Esophagus squamous epithelium (tissue), 5 donors: ENCODE measurements at regions not wholly inside any gene's neighbourhood (a gene's known extent, or its start where the extent isn't known, plus 50 kb on each side); places are given as distances from the start of the nearest gene placed in this dataset.
A peak's percentile ranks its signal among the peaks of the same experiment; 100 is the strongest.

Experiments
- DNase-seq: peaks from one replicate; lab custom pipeline; 2025; lab: John Stamatoyannopoulos, UW
- H3K27ac ChIP-seq, 4 donors: fragments of 200-600 bp; sonication (generic); one replicate each; pipeline ENCODE4 v1.5.1; 2016 to 2019; ENCODE audit warnings: mild to moderate bottlenecking in 1 of 4
- H3K27me3 ChIP-seq, 4 donors: fragments of 200-600 bp; sonication (generic); 1 replicate in 3 of 4; 2 replicates in 1 of 4; pipeline versions ENCODE4 v1.5.1 to v1.6.0; 2017 to 2021; ENCODE audit warnings: antibody characterized with exemption in 1 of 4
- H3K36me3 ChIP-seq, 3 donors: fragments of 200-600 bp; sonication (generic); one replicate each; pipeline ENCODE4 v1.5.1; 2016 to 2019
- H3K4me1 ChIP-seq, 3 donors: fragments of 200-600 bp; sonication (generic); one replicate each; pipeline ENCODE4 v1.5.1; 2017 to 2019
- H3K4me3 ChIP-seq, 4 donors: fragments of 200-600 bp; sonication (generic); 1 replicate in 3 of 4; 2 replicates in 1 of 4; pipeline ENCODE4 v1.5.1; 2016 to 2019; ENCODE audit warnings: mild to moderate bottlenecking in 2 of 4, moderate library complexity in 1 of 4
- H3K9me3 ChIP-seq, 3 donors: fragments of 200-600 bp; sonication (generic); one replicate each; pipeline ENCODE4 v1.5.1; 2016 to 2019
- CTCF ChIP-seq, 6 experiments: fragments of 450-650 bp in 4 of 6; fragments of 200-600 bp in 2 of 6; sonication (generic) in 2 of 6; IDR thresholded peaks; one replicate each; pipeline ENCODE4 v1.5.1; 2016 to 2019; ENCODE audit warnings: antibody characterized with exemption in 6 of 6, mild to moderate bottlenecking in 4 of 6, moderate library complexity in 4 of 6
- POLR2A ChIP-seq, 4 donors: fragments of 450-650 bp; IDR thresholded peaks; one replicate each; pipeline ENCODE4 v1.6.1; 2017; ENCODE audit warnings: antibody characterized with exemption in 4 of 4, mild to moderate bottlenecking in 4 of 4, moderate library complexity in 3 of 4
- WGBS, 2 donors: methylation state at CpG; one replicate each; pipeline ENCODE4 v1.1.5; 2018; 5-methylcytosine and 5-hydroxymethylcytosine counted together
- intact Hi-C: fragments of 100-400 bp; cut with DNase I; formaldehyde crosslinking; loops from one replicate; pipeline ENCODE4 v1.15.0; 2022
- donor health status: DM: yes; HTN: yes; CAD: no.

GRCh38 chr2:128368437-128369107, 49.9 kb upstream of the HS6ST1 start:
- Histone ChIP-seq H3K27ac (peak overlapping the region in 1 of 4 donors; percentile 39), H3K4me1 (peaks cover 20 to 51% (median 30%) of the 10 kb centered on the region in 3 donors), H3K4me3 (no peak overlapping the region), H3K36me3 (no peaks in the 10 kb centered on the region), H3K27me3 (no peaks in the 10 kb centered on the region), H3K9me3 (no peaks in the 10 kb centered on the region)
- TF ChIP-seq CTCF (IDR thresholded peaks at IDR 0.05) (no peak), POLR2A (IDR thresholded peaks at IDR 0.05) (no peak)
- intact Hi-C loops = no loop called here
- DNase-seq = no peak
- 50 to 71% methylated on average over 3 to 10 of the region's 21 CpGs for WGBS, 2 donors

- peaks cover 25 to 56% (median 36%) of the 10 kb centered on the region in 3 donors for H3K4me1 ChIP-seq
- DNase-seq = no peak
- no peak for TF ChIP-seq POLR2A (IDR thresholded peaks at IDR 0.05)
- no peak for TF ChIP-seq CTCF (IDR thresholded peaks at IDR 0.05)
- intact Hi-C loops = no loop called here
- 0 to 42% methylated on average over 2 to 8 of the region's 12 CpGs for WGBS, 2 donors
- peak overlapping the region in 2 of 4 donors; percentile 39 to 42 for H3K27ac ChIP-seq
- H3K9me3 ChIP-seq = no peaks in the 10 kb centered on the region
- no peaks in the 10 kb centered on the region for H3K36me3 ChIP-seq
- H3K27me3 ChIP-seq = no peaks in the 10 kb centered on the region
- H3K4me3 ChIP-seq = no peak overlapping the region
Measured at GRCh38 chr2:128369108-128369555, 50.5 kb upstream of the HS6ST1 start.

GRCh38 chr2:128369602-128370467, 51.2 kb upstream of the HS6ST1 start:
- WGBS, 2 donors = 40 to 57% methylated on average over 3 to 14 of the region's 17 CpGs
- TF ChIP-seq CTCF (IDR thresholded peaks at IDR 0.05) (no peak), POLR2A (IDR thresholded peaks at IDR 0.05) (no peak)
- Histone ChIP-seq H3K4me1 (peaks cover 33 to 63% (median 43%) of the 10 kb centered on the region in 3 donors), H3K9me3 (no peaks in the 10 kb centered on the region), H3K27ac (peak overlapping the region in 2 of 4 donors; percentile 39 to 42), H3K4me3 (no peak overlapping the region), H3K27me3 (no peaks in the 10 kb centered on the region), H3K36me3 (no peaks in the 10 kb centered on the region)
- intact Hi-C loops = no loop called here
- no peak for DNase-seq

- intact Hi-C loops = no loop called here
- Histone ChIP-seq H3K36me3 (no peaks in the 10 kb centered on the region), H3K27ac (no peak overlapping the region), H3K9me3 (no peaks in the 10 kb centered on the region), H3K4me1 (peaks cover 35 to 72% (median 50%) of the 10 kb centered on the region in 3 donors), H3K27me3 (no peaks in the 10 kb centered on the region), H3K4me3 (no peak overlapping the region)
- TF ChIP-seq POLR2A (IDR thresholded peaks at IDR 0.05) = no peak
- WGBS, 2 donors = 60 to 67% methylated on average over 11 to 16 of the region's 27 CpGs
- DNase-seq = no peak
Measured at GRCh38 chr2:128370468-128371247, 52.0 kb upstream of the HS6ST1 start.

GRCh38 chr2:128371248-128371630, 52.6 kb upstream of the HS6ST1 start:
- no peak for DNase-seq
- no peak for TF ChIP-seq POLR2A (IDR thresholded peaks at IDR 0.05)
- TF ChIP-seq CTCF (IDR thresholded peaks at IDR 0.05) = no peak
- Histone ChIP-seq H3K4me1 (peaks cover 35 to 77% (median 55%) of the 10 kb centered on the region in 3 donors), H3K36me3 (no peaks in the 10 kb centered on the region), H3K4me3 (no peak overlapping the region), H3K27ac (no peak overlapping the region), H3K27me3 (no peaks in the 10 kb centered on the region), H3K9me3 (no peaks in the 10 kb centered on the region)
- 48 to 55% methylated on average over 6 to 8 of the region's 8 CpGs for WGBS, 2 donors
- intact Hi-C loops = no loop called here
